NCI-H2227 (cell line): ENCODE measurements at regions not wholly inside any gene's neighbourhood (a gene's known extent, or its start where the extent isn't known, plus 50 kb on each side); places are given as distances from the start of the nearest gene placed in this dataset.
A peak's percentile ranks its signal among the peaks of the same experiment; 100 is the strongest.

Experiments used
- DNase-seq: peaks from one replicate; lab custom pipeline; 2025; ENCODE audit not compliant: unreplicated experiment; lab: John Stamatoyannopoulos, UW

DNA sequence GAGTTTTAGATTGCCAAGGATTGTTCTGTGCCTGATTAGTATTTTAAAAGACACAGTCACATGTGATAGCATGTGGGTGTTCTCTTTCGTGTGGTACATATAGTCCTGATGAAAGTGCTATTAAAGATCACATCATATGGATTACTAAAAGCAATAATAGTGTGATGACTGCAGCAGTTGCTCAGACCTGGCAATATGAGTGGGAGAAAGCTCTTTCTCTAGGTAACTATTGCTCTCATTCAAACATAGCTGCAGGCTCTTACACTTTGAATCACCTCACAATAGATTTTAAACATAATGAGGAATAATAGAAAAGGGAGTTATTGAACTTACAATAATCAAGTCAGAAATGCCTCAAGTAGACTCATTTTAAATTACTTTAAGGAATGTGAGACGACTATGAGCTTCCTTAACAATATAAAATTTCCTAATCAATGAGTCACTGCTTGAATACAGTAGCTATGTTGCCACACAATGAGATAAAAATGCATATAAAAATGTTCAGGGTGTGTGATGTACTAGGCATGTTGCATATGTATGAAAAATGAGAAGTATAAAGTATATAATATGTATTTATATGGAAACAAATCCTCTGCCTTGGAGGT is 452.1 kb downstream of the TMX3 start:
- DNase-seq, result no peak

DNA sequence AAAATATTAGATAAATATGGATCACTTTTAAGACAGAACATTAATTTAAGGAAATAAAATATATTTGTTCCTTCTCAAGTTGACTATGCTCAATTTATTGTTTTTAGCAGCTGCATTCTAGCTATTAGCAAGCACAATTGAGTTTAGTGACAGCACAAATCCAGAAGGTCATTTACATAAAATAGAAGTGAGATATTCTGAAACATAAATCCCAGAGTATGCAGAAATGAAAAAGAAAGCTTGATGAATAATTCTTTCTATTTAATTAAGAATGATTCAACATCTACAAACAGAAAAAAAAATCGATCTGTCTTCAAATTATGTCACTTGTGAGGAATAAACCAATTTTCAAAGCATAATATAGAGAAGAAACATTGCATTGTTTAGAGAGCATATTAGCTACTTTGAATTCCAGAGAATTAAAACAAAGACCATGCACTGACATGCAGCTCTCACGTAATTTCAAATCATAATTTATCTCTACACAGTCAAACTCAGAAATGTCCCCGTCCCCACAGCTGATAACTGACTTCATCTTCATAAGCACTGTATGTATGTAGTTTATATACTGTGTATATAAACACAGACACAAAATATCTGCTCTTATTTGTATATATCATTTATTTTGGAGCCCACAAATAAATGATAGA is 458.4 kb downstream of the TMX3 start:
- DNase-seq, result no peak

DNA sequence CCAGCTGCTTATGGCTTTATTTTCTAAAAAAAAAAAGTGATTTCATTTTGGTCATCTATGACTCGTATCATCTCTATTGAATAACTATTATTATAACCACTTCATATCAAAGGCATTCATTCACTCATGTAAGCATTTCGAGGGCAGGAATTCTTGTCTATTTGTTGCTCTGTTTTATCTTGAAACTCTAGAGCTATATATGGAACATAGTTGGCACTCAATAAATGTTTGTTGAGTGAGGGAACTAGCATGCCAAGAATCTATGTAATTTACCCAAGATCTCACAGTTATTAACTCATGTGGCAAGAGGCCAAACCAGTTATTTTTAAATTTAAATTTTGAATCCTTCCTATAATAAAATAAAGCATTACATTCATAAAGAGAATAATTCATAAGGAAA is 470.1 kb downstream of the TMX3 start:
- no peak for DNase-seq

DNA sequence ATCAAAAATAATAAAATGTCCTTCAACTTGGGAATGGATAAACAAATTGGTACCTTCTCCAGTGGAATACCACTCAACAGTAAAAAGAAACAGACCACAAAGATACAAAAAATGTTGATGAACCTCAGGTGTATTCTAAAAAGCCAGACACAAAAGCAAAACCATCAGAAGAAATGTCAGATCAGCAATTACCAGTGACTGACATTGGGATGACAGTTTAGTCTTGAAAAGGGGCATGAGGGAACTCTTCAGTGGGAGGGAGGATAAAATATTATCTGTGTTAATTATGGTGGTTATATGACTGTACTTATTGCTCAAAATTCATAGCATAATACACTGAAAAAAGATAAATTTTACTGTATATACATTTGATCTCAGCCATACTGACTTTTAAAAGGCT is 473.0 kb downstream of the TMX3 start:
- DNase-seq, result no peak

DNA sequence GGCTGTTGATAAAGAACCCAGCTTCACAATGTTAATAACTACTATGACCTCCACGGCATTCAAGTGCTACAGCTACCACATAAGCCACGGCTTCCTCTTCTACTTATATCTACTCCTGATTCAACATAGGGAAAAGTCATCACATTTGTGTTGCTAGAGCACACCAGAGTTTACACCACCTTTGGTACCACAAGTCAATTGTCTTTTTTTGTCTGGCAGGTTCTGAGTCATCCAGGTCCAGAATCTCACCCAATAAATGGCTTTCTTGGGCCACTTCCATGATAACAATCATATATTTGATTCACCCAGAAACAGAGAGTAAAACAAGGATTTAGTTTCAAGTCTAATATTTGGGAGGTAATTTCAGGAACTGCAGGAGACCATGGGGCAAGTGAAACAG is 480.2 kb downstream of the TMX3 start:
- no peak for DNase-seq

DNA sequence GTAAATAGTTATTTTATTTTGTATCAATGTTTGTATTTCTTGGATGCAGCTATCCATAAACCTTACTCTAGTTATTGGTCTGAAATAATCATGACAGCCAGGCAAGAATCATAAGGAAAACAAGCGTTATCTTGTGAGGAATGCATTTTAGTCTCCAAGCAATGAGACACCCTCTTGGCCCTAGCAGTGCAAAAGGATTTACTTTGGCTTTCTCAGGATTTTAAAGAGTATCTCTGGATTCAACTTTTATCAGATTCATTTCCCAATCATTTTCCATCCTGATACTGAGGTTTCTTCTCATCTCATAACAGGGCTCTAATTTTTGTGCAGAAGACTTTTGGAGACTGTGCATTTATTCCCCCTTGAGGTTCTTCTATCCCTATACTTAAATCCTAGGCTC is 480.8 kb downstream of the TMX3 start:
- no peak for DNase-seq

DNA sequence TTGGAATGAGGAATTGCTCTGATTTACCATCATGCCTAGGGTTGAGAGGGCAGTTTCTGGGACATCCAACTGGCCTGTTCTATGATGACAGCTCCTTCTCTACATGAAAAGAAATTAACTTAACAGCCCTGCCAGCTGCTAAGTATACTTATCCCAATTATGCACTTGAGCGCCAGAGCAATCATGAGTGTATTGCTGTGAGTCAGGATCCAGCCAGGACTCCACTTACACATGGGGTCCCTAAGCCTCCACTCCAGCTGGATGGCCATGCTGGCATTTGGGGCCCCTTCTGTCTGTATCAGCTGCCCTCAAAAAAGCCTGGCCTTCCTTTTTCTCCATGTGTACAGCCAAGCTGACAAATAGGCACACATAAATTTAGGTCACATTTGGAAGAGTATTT is 481.9 kb downstream of the TMX3 start:
- peak; percentile 94 for DNase-seq

DNA sequence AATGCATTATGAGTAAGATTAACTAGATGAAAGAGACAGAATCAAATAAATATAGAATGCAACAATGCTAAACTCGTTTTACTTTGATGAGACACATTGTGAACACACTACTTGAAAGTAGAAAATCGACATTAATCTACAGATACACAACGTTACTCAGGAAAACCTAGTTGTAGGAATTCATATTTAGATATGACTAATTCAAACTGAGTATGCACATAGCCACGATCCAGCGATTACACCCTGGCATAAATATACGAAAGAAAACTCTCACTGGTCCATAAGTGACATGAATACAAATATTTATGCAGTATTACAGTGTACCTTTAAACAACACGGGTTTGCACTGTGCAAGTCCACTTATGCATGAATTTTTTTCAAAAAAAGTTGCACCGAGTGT is 485.6 kb downstream of the TMX3 start:
- DNase-seq, result no peak

DNA sequence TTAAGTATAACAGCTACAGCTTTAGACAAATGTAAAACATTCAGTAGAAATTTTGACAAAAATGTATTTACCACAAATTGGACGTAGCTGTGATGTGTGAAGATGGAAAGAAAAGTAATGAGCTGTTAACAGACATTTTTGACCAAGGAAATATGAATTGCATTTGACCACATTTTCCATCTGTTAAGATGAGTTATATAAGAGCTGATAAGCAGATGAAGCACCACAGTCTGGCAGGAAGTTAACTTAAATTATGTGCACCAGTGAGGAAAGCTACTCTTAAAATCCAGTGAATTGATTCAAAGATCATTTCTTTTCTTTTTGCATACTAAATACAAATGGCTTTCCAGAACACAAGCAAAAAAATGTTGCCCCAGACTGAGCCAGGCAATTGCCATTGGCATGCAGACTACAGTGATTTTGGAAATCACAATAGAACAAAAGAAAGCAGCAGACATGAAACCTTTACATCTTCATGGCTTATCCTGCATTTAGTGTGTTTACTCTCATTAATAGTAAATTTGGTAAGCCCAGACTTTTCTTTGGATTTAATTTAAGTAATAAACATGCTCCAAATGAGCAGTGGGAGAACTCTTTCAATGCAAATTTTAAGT is 493.7 kb downstream of the TMX3 start:
- DNase-seq, result no peak

DNA sequence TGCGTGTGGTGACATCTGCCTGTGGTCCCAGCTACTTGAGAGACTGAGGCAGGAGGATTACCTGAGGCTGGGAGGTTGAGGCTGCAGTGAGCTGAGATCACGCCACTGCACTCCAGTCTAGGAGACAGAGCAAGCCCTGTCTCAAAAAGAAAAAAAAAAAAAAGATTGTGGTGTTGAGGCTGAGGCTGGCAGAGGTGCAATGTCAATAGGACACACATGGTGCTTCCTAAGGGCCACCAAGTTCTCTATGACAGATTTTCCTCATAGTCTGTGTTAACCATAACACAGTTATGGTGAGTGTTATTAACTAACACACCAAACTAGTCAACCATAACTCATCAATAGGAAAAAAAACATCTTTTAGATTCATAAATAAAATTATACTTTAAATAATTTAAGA is 494.4 kb downstream of the TMX3 start:
- no peak for DNase-seq

DNA sequence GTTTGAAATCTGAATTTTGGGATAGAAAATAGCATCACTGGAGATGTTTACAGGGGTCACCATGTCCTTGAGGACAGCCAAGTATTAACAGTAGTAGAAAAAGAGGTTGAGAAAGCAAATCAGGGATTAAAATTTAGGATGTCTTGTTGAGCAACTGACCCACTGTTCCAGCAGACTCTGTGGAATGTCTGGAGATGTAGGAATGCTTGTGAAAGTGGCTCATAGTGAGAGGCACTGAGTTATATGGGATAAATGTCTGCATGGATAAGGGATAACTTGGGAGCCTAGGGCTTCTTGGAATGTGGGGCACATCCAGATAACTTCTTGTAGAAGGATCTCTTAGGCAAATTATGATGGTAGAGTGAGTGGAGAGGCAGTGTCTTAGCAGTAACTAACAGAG is 495.0 kb downstream of the TMX3 start:
- no peak for DNase-seq

DNA sequence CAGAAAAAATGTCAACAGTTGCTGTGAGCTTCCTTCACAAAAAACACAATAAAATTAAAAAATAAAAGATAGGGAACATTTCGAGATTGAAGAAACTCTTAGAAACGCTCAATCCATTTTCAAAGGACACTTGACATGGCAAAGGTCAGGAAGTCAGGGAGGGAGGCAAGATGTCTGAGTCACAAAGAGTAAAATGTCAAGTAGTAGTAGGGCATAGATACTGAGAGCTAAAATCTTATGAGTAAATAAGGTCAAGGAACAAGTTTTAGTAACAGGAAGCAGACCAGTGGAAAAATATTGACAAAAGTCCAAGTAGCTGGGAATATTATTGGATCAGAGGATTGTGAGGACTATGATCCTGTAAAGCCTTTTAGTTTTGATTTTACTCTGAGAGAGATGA is 495.6 kb downstream of the TMX3 start:
- DNase-seq, result no peak

DNA sequence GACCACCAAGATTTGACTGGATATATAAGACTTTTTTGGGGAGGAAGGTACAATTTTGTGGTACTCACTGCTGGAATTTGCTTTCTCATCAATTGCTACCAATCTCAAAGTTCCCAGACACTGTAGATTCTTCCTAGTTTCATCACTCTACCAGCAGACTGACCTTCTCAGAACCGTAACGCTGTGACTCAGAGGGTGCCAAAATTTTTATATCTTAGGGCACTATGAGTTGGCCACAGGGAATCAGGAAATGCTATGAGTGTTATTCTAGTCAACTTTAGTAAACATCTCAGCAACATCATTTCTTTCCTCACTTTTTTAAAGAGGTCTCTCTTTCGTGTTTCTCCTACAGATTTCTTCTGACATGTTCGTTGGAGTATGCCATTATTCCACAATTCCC is 499.0 kb downstream of the TMX3 start:
- DNase-seq, result no peak

DNA sequence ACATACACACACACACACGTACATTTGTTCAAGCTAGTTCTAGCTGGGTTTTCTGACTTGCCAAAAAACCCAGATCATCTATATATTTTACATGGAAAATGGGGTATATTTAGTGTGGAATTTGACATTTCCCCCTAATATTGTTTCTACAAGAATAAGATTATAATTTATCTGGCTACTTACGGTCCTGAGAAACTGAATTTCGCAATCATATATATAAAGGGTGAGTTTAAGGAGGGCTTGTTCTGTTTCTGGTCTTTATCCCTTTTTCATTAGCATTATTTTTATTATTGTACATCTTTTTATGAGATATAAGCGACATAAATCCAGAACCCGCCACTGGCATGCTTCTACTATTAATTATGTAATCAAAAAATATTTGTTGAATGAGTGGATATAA is 528.9 kb downstream of the TMX3 start:
- DNase-seq, result no peak

DNA sequence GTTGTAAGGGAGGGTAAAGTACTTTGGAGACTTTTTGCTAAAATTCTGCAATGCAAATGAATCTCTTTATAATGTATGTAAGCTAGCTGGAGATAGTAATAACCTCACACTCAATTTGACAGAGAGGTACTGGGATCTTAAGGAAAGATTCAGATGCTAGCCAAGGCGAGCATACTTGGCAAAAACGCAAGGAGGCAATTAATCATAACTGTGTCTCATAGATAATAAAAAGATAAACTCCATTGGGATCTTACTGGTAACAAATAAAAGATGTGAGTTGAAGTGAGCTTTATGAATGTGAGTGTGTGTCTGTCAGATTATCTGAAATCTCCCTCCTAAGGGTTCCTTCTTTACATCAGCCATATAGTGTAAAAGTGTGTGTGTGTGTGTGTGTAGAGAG is 533.0 kb downstream of the TMX3 start:
- no peak for DNase-seq

DNA sequence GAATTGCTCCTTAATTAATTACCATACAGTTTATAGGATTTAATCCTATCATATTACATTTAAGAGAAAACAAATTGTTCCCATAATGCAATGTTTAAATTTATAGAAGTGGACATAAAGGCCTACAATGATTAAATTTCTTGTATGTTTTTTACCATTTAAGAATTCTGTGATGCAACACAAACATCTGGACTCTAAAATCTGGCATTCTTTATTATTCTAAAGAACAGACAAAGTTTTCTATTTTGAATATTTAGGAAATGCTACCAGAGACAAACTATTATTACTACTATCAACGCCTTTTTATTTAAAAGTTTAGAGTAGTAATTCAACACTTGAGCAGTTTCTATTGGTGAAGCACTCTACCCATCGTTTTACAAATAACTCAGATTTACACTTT is 535.1 kb downstream of the TMX3 start:
- DNase-seq, result no peak

DNA sequence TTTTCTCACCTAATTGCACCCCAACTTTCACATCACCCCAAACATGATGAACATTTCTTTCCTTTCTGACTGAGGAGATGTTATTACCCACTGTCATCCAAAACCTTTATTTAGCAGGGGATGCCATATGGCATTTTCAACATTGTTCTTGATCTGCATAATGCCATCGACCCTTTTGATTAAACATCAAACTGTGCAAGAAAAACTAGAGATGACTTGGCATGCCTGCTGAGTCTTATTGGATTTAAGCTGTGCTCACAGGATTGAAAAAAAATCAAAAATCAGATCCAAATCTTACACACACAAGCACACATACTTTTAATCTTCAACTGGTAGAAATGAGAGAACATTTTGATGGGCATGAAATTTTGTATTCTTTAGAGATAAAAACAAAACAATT is 536.0 kb downstream of the TMX3 start:
- DNase-seq, result no peak

DNA sequence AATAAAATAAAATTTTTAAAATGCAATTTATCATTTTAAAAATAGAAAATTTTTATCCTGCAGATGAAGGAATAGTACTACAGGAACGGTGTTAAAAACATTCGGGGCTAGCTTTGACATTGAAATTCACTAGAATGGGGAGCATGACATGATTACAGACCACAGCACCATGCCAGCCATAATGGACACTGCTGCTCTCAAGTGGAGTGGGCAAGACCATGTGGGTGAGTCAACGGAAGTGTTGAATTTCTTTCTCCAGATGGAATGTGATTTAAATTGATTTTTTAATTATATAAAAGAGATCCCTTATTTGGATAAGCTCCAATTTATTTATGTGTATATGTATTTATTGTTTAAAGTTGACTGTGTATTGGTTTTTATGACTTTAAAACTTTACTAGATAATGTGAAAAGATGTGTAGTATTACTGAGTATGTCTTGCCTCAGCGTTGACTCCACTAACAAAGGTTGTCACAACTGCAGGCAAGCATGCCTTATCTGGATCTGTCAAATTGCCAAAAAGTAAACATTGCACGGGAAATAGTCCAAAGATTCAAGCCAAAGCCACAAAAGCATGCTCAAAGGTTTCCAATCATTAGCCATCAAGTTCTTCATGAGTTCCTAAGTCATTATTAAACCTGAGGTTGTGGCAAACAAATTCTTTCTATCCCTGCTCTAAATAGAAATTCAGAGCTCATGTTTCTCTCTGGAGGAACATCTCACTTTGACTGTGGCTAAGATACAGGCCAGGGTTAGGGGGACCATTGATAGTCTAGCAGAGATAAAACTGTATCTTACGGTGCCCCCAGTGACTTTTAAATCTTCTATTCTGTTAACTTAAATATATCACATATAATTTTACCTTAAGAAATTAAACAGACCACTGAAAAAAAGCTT is 536.9 kb downstream of the TMX3 start:
- DNase-seq, result no peak

DNA sequence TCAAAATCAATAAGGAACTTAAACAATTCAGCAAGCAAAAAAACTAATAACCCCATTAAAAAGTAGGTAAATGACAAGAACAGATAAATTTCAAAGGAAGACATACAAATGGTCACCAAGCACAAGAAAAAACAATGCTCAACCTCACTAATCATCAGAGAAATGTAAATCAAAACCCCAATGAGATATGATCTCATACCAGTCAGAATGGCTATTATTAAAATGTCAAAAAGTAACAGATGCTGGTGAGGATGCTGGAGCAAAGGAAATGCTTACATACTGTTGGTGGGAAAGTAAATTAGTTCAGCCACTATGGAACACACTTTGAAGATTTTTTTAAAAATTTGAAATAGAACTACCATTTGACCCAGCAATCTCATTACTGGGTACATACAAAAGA is 538.0 kb downstream of the TMX3 start:
- DNase-seq, result no peak

DNA sequence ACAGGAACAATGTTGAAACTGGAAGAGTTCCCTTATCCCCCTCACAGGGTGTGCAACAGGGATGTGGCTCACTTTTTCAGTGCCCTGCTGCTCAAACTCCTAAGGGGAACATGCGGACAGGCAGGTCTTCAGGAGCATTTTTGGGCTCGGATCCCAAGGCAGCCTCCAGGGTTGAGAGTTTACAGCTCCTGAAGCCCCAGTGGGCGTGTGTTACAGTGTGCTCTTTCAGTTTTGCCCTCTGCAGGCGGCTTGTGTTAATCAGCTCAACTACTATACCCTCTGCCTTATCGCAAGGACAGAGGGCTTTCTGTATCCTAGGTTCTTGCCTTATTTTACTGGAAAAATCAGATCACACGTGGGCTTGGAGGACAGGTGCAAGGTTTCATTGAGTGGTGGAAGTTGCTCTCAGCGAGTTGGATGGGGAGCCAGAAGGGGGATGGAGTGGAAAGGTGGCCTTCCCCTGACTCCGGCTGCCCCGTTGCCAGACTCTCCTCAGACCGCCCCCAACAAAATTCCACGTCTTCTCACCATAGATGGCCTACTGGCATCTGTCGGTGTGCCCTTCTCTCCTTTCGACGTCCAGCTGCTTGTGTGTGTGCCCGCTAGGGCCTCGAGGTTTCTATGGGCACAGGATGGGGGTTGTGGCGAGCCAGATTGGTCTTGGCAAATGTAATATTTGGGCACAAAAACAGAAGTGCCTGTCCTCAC is 541.9 kb downstream of the TMX3 start:
- no peak for DNase-seq

DNA sequence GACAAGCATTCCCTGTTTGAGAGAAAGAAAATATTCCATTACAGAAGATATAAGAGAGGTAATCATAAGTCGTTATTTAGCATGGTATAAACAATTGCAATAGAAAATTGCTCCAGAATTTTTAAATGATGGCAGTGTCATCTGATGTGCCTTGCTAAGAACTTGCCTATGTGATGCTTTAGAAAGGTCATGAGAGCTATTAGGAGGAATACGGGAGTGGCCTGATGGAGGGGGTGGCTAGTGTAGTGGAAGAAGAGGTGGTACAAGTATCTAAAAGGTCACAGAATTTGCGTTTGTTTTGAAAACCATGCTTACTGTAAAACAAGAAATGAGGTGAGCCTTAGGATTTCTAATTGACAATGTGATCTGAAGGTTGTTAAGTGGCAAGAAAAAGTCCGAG is 550.0 kb downstream of the TMX3 start:
- DNase-seq, result no peak
